GM12874 (cell line): ENCODE measurements at regions not wholly inside any gene's neighbourhood (a gene's known extent, or its start where the extent isn't known, plus 50 kb on each side); places are given as distances from the start of the nearest gene placed in this dataset.

Experiments
- CTCF ChIP-seq: IDR thresholded peaks from 2 replicates; pipeline ENCODE4 v1.5.1; 2011; ENCODE audit warnings: low read depth, mild to moderate bottlenecking, control low read depth, low read length, moderate library complexity; ENCODE audit not compliant: insufficient read depth

GRCh38 chr14:101082436-101083384 is 179.2 kb upstream of the RTL1 start:
- no peak for TF ChIP-seq CTCF

GRCh38 chr14:101083564-101084435 is 180.3 kb upstream of the RTL1 start:
- TF ChIP-seq CTCF, result no peak

- TF ChIP-seq CTCF, result no peak
These were observed 180.9 kb upstream of the RTL1 start for GRCh38 chr14:101084436-101084826.

GRCh38 chr14:101086926-101087325 is 183.4 kb upstream of the RTL1 start:
- no peak for TF ChIP-seq CTCF

- TF ChIP-seq CTCF, result no peak
These were observed 184.3 kb upstream of the RTL1 start for GRCh38 chr14:101087614-101088394.

GRCh38 chr14:101088395-101088667 is 184.8 kb upstream of the RTL1 start:
- no peak for TF ChIP-seq CTCF

GRCh38 chr14:101088714-101089113 is 185.2 kb upstream of the RTL1 start:
- no peak for TF ChIP-seq CTCF
